ENCODE measurements at regions not wholly inside any gene's neighbourhood (a gene's known extent, or its start where the extent isn't known, plus 50 kb on each side); places are given as distances from the start of the nearest gene placed in this dataset.

DNA sequence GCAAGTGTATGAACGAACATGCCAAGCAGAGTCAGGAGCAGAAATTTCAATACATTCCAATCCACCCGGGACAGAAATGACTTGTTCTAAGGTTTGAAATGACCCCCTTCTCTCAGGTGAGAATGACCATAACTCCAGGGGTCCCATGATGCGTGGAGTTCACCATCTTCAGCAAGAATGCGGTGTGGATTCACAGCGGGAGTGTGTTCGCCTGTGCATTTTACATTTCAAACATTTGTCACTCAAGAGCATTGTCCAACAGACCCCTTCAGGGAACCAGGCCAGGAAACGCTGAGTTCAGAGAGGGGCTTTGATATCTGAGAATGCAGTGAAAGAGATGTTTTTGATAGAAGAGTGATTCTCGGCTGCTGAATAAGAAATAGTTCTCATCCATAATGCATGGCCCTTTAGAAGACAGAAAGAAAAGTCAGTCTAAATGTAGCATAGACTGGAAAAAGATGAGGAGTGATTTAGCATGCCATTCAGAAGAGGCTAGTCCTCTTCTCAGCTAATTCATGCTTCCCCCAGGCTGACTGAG, 200.3 kb upstream of the KCNG1 start:
- no peaks in the 10 kb centered on the region for H3K36me3 ChIP-seq (ENCODE audit: control insufficient read depth, insufficient read depth, low read length)
- peaks cover 12% of the 10 kb centered on the region for H3K27me3 ChIP-seq (ENCODE audit: control insufficient read depth, insufficient read depth, low read length, poor library complexity, severe bottlenecking)
- 50 to 66% methylated on average over 8 of the region's 8 CpGs for WGBS, 2 experiments
- H3K9me3 ChIP-seq (ENCODE audit: control insufficient read depth, low read length) = no peaks in the 10 kb centered on the region
- H3K27ac ChIP-seq (ENCODE audit: insufficient read depth, low read depth, low read length, poor library complexity, severe bottlenecking) = no peak overlapping the region
- peaks cover 3% of the 10 kb centered on the region for H3K4me1 ChIP-seq (ENCODE audit: control insufficient read depth, insufficient read depth, low read length)
- no peak overlapping the region for H3K4me3 ChIP-seq (ENCODE audit: insufficient read depth, low read depth, low read length)

DNA sequence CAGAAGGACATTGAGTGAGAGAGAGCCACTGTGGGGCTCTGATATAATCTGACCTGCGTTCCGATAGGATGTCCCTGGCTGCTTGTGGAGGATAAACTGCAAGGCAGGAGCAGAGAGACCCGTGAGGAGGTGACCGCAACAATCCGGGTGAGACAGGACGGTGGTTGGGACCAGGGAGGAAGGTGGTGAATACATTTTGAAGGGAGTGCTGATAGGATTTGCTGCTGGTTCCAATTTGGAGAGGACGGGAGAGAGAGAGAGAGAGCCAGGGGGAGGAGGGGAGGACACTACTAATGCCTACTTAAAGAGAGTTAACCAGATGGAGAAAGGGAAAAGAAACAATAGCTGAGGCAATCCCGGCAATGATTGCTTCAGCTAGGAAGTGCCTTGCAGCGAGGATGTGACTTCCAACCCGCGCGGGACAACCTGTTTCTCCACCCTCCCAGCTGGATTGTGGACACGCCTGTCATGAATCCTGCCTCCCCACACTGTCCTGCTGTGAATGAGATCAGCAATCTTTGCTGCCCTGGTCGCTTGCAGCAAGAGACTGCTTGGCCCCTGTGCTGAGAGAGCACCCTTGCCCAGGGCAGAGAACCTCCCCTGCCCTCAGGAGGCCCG, 199.0 kb upstream of the KCNG1 start:
- Histone ChIP-seq H3K27me3 (ENCODE audit: control insufficient read depth, insufficient read depth, low read length, poor library complexity, severe bottlenecking) (peaks cover 12% of the 10 kb centered on the region), H3K9me3 (ENCODE audit: control insufficient read depth, low read length) (no peaks in the 10 kb centered on the region), H3K27ac (ENCODE audit: insufficient read depth, low read depth, low read length, poor library complexity, severe bottlenecking) (peak overlapping the region; percentile 18), H3K4me1 (ENCODE audit: control insufficient read depth, insufficient read depth, low read length) (peaks cover 3% of the 10 kb centered on the region), H3K36me3 (ENCODE audit: control insufficient read depth, insufficient read depth, low read length) (no peaks in the 10 kb centered on the region), H3K4me3 (ENCODE audit: insufficient read depth, low read depth, low read length) (no peak overlapping the region)
- WGBS, 2 experiments = 27 to 32% methylated on average over 15 of the region's 15 CpGs

GRCh38 chr20:51221103-51221502, 198.2 kb upstream of the KCNG1 start:
- Histone ChIP-seq H3K4me3 (ENCODE audit: insufficient read depth, low read depth, low read length) (no peak overlapping the region), H3K9me3 (ENCODE audit: control insufficient read depth, low read length) (no peaks in the 10 kb centered on the region), H3K27ac (ENCODE audit: insufficient read depth, low read depth, low read length, poor library complexity, severe bottlenecking) (no peak overlapping the region), H3K27me3 (ENCODE audit: control insufficient read depth, insufficient read depth, low read length, poor library complexity, severe bottlenecking) (peaks cover 12% of the 10 kb centered on the region), H3K4me1 (ENCODE audit: control insufficient read depth, insufficient read depth, low read length) (peaks cover 3% of the 10 kb centered on the region), H3K36me3 (ENCODE audit: control insufficient read depth, insufficient read depth, low read length) (no peaks in the 10 kb centered on the region)
- 94 to 96% methylated on average over 4 of the region's 4 CpGs for WGBS, 2 experiments

GRCh38 chr20:51220293-51220706, 197.4 kb upstream of the KCNG1 start:
- Histone ChIP-seq H3K4me1 (ENCODE audit: control insufficient read depth, insufficient read depth, low read length) (peaks cover 3% of the 10 kb centered on the region), H3K27me3 (ENCODE audit: control insufficient read depth, insufficient read depth, low read length, poor library complexity, severe bottlenecking) (peaks cover 12% of the 10 kb centered on the region), H3K36me3 (ENCODE audit: control insufficient read depth, insufficient read depth, low read length) (no peaks in the 10 kb centered on the region), H3K9me3 (ENCODE audit: control insufficient read depth, low read length) (no peaks in the 10 kb centered on the region), H3K4me3 (ENCODE audit: insufficient read depth, low read depth, low read length) (no peak overlapping the region), H3K27ac (ENCODE audit: insufficient read depth, low read depth, low read length, poor library complexity, severe bottlenecking) (no peak overlapping the region)
- WGBS, 2 experiments = 34 to 37% methylated on average over 15 of the region's 15 CpGs

DNA sequence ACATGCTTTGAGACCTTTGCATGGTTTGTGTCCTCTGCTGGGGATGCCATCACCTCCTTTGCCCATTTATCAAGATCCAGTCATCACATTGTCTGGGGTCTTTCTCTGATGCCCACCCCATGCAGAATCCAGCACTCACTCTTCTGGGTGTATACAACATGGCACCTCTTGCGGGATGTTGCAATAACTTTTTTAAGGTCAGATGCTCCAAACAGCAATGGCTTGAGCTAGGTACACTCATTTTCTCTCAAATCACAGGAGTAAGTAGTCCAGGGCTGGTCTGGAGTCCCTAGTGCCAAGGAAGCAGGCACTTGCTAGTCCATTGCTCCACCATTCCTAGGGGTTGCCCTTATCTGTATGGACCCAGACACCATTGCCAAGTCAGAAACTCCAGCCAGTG, 196.6 kb upstream of the KCNG1 start:
- no peaks in the 10 kb centered on the region for H3K9me3 ChIP-seq (ENCODE audit: control insufficient read depth, low read length)
- no peaks in the 10 kb centered on the region for H3K36me3 ChIP-seq (ENCODE audit: control insufficient read depth, insufficient read depth, low read length)
- no peak overlapping the region for H3K27ac ChIP-seq (ENCODE audit: insufficient read depth, low read depth, low read length, poor library complexity, severe bottlenecking)
- peaks cover 12% of the 10 kb centered on the region for H3K27me3 ChIP-seq (ENCODE audit: control insufficient read depth, insufficient read depth, low read length, poor library complexity, severe bottlenecking)
- H3K4me3 ChIP-seq (ENCODE audit: insufficient read depth, low read depth, low read length) = no peak overlapping the region
- H3K4me1 ChIP-seq (ENCODE audit: control insufficient read depth, insufficient read depth, low read length) = peaks cover 3% of the 10 kb centered on the region
- 87 to 96% methylated on average over 1 of the region's 1 CpG for WGBS, 2 experiments

- Histone ChIP-seq H3K27me3 (ENCODE audit: control insufficient read depth, insufficient read depth, low read length, poor library complexity, severe bottlenecking) (peaks cover 12% of the 10 kb centered on the region), H3K4me1 (ENCODE audit: control insufficient read depth, insufficient read depth, low read length) (peaks cover 3% of the 10 kb centered on the region), H3K27ac (ENCODE audit: insufficient read depth, low read depth, low read length, poor library complexity, severe bottlenecking) (no peak overlapping the region), H3K36me3 (ENCODE audit: control insufficient read depth, insufficient read depth, low read length) (no peaks in the 10 kb centered on the region), H3K4me3 (ENCODE audit: insufficient read depth, low read depth, low read length) (no peak overlapping the region), H3K9me3 (ENCODE audit: control insufficient read depth, low read length) (no peaks in the 10 kb centered on the region)
- 82 to 100% methylated on average over 1 of the region's 1 CpG for WGBS, 2 experiments
These were observed 195.7 kb upstream of the KCNG1 start for GRCh38 chr20:51218603-51219002.

DNA sequence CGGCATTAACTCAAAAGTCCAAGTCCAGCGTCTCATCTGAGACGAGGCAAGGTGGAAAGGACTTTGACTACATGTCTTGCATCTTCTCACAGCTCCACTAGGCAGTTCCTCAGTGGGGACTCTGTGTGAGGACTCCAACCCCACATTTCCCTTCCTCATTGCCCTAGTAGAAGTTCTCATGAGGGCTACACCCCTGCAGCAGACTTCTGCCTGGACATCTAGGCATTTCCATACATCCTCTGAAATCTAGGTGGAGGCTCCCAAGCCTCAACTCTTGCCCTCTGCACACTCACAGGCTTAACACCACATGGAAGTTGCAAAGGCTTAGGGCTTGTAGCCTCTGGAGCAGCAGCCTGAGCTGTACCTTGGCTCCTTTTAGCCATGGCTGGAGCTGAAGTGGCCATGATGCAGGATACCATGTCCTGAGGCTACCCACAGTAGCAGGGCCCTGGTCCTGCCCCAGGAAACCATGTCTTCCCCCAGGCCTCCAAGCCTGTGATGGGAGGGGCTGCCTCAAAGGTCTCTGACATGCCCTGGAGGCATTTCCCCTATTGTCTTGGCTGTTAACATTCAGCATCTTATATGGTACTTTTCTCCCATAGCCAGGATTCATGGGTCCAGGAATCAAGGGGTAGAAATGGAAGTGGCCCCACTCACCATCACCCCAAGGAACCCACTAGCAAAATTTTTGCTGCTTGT, 194.6 kb upstream of the KCNG1 start:
- Histone ChIP-seq H3K27me3 (ENCODE audit: control insufficient read depth, insufficient read depth, low read length, poor library complexity, severe bottlenecking) (peaks cover 12% of the 10 kb centered on the region), H3K4me1 (ENCODE audit: control insufficient read depth, insufficient read depth, low read length) (peaks cover 3% of the 10 kb centered on the region), H3K9me3 (ENCODE audit: control insufficient read depth, low read length) (no peaks in the 10 kb centered on the region), H3K27ac (ENCODE audit: insufficient read depth, low read depth, low read length, poor library complexity, severe bottlenecking) (no peak overlapping the region), H3K4me3 (ENCODE audit: insufficient read depth, low read depth, low read length) (no peak overlapping the region), H3K36me3 (ENCODE audit: control insufficient read depth, insufficient read depth, low read length) (no peaks in the 10 kb centered on the region)
- 92% methylated on average over 3 of the region's 3 CpGs for WGBS, 2 experiments

DNA sequence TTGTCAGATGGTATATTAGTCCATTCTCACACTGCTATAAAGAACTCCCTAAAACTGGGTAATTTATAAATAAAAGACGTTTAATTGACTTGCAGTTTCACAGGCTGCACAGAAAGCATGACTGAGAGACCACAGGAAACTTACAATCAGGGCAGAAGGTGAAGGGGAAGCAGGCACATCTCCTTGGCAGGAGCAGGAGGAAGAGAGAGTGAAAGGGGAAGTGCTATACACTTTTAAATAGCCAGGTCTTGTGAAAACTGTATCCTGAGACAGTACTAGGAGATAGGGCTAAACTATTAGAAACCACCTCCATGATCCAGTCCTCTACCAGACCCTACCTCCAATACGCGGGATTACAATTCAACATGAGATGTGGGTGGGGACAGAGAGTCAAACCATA, 193.9 kb upstream of the KCNG1 start:
- Histone ChIP-seq H3K27ac (ENCODE audit: insufficient read depth, low read depth, low read length, poor library complexity, severe bottlenecking) (no peak overlapping the region), H3K4me1 (ENCODE audit: control insufficient read depth, insufficient read depth, low read length) (no peaks in the 10 kb centered on the region), H3K36me3 (ENCODE audit: control insufficient read depth, insufficient read depth, low read length) (no peaks in the 10 kb centered on the region), H3K9me3 (ENCODE audit: control insufficient read depth, low read length) (no peaks in the 10 kb centered on the region), H3K4me3 (ENCODE audit: insufficient read depth, low read depth, low read length) (no peak overlapping the region), H3K27me3 (ENCODE audit: control insufficient read depth, insufficient read depth, low read length, poor library complexity, severe bottlenecking) (peaks cover 12% of the 10 kb centered on the region)
- WGBS, 2 experiments = 84 to 89% methylated on average over 3 of the region's 3 CpGs

DNA sequence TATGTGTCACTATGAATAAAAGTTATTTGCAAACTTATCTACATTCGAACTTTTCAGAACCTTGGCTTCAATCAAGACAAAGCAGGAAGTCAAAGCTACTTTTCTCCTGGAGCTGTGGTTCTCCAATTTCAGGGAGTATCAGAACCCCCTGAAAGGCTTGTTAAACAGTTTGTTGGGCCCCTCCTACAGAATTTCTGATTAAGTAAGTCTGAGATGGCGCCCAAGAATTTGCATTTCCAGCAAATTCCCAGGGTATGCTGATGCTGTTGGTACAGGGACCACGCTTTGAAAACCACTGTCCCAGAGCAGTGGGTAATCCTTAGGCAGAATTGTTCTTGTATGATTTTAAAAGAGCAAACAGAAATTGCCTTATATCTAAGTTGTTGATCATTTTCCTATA, 189.9 kb upstream of the KCNG1 start:
- Histone ChIP-seq H3K36me3 (ENCODE audit: control insufficient read depth, insufficient read depth, low read length) (no peaks in the 10 kb centered on the region), H3K4me1 (ENCODE audit: control insufficient read depth, insufficient read depth, low read length) (no peaks in the 10 kb centered on the region), H3K27me3 (ENCODE audit: control insufficient read depth, insufficient read depth, low read length, poor library complexity, severe bottlenecking) (no peaks in the 10 kb centered on the region), H3K4me3 (ENCODE audit: insufficient read depth, low read depth, low read length) (no peak overlapping the region), H3K9me3 (ENCODE audit: control insufficient read depth, low read length) (no peaks in the 10 kb centered on the region), H3K27ac (ENCODE audit: insufficient read depth, low read depth, low read length, poor library complexity, severe bottlenecking) (no peak overlapping the region)
- 88 to 92% methylated on average over 3 of the region's 3 CpGs for WGBS, 2 experiments

DNA sequence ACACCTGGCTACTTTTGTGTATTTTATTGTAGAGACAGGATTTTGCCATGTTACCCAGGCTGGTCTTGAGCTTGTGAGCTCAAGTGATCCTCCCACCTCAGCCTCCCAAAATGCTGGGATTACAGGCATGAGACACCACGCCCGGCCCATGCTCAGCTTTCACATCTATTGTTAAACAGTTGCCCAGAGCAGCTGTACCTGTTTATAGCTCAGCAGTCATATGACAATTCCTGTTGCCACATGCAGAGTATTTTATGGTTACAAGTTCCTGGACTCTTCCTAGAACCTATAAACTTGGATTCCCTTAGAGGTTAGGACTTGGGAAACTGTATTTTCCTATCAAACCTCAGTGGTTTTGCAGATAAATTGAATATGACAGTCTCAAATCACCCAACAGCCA, 188.3 kb upstream of the KCNG1 start:
- 86 to 91% methylated on average over 2 of the region's 2 CpGs for WGBS, 2 experiments
- Histone ChIP-seq H3K36me3 (ENCODE audit: control insufficient read depth, insufficient read depth, low read length) (no peaks in the 10 kb centered on the region), H3K4me3 (ENCODE audit: insufficient read depth, low read depth, low read length) (no peak overlapping the region), H3K27ac (ENCODE audit: insufficient read depth, low read depth, low read length, poor library complexity, severe bottlenecking) (no peak overlapping the region), H3K9me3 (ENCODE audit: control insufficient read depth, low read length) (no peaks in the 10 kb centered on the region), H3K27me3 (ENCODE audit: control insufficient read depth, insufficient read depth, low read length, poor library complexity, severe bottlenecking) (no peaks in the 10 kb centered on the region), H3K4me1 (ENCODE audit: control insufficient read depth, insufficient read depth, low read length) (no peaks in the 10 kb centered on the region)
